HG03108 (cell line): ENCODE measurements at regions not wholly inside any gene's neighbourhood (a gene's known extent, or its start where the extent isn't known, plus 50 kb on each side); places are given as distances from the start of the nearest gene placed in this dataset.

ENCODE experiments used
- ATAC-seq: cut with Tn5 transposase; IDR thresholded peaks from one replicate; pipeline ENCODE4 v1.9.1; 2021; ENCODE audit warnings: moderate library complexity; ENCODE audit not compliant: unreplicated experiment

GRCh38 chr7:22658031-22658430 lies 69.0 kb upstream of the IL6 start:
- ATAC-seq, result no peak

DNA sequence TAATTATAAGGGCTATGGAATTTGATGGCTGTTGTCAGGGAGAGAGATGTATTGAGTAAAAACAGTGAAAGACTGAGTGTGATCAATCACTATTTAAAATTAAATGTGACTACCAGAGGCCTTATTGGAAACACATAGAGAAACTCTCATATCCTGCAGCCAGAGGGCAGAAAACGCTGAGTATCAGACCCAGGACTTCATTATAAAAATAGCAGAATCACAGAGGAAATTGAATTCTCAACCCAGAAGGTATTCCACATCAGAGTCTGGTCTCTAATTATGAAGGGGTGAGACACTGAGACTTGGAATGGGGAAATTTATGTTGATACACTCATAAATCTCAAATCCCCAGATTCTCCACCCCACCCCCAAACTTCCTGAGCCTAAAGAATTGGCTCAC lies 69.5 kb upstream of the IL6 start:
- no peak for ATAC-seq

DNA sequence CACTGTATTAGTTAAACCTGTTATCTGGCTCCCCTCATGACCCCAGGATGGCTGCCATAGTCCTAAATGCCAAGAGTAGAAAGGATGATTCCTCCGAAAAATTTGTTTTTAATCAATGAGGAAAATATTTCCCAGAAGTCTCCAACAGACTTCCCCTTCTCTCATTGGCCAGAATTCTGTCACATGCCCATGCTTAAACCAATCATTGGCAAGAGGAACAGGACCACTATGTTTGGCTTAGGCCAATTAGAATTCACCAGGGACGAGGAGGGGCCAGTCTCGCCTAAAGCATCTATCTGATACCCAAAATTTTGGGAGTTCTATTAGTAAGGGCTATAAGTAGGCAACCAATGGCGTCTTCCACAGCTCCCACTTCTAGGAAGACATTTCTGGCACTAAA lies 71.2 kb upstream of the IL6 start:
- ATAC-seq, result no peak

DNA sequence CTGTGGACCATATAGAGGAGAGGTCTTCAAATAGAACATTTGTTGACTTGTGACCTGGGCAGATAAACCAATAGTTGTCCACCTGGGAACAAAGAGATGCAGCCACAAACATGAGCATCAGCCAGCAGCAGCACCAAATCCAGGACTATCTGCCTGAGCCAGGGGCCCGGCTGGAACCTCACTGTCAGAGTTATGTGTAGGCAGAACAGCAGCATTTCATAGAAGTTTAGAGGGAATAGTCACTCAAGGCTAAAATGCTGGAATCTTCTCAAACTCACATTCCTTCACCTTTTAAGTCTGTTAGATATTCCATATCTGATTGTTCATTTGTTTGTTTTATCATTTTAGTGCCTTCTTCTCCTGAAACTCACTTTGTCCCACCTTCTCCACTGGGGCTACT lies 72.2 kb upstream of the IL6 start:
- no peak for ATAC-seq

- ATAC-seq, result no peak
Measured at GRCh38 chr7:22653951-22654350, 73.0 kb upstream of the IL6 start.

DNA sequence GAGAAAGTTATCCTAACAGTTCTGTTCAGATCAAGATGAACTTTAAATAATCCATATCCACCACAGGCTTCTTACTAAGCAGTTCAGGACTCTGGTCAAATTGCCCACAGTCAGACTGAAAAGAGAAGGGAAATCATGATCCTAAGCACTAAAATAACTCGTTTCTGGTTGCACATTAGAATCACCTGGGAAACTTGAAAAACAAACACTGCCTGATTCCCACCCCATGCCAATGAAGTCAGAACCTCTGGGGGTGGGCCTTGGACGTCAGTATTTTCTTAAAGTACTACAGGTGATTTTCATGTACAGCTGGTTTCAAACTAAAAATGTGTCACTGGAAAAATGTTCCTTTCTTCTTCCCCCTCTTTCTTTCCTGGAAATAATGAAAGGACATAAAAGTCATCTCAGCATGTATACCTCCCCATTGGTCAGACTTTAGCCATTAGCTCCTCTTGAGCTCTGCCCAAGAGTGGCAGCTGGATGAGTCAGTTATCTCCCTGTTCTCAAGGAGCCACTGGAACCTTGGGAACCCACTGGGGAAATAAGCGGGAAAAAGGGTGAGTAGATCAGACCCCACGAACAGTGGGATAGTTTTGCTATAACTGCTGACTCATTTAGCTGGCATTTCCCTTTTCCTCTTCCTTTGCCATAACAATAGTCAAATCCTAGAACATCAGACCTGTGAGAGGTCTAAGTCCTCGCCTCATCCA lies 75.3 kb upstream of the IL6 start:
- no peak for ATAC-seq

DNA sequence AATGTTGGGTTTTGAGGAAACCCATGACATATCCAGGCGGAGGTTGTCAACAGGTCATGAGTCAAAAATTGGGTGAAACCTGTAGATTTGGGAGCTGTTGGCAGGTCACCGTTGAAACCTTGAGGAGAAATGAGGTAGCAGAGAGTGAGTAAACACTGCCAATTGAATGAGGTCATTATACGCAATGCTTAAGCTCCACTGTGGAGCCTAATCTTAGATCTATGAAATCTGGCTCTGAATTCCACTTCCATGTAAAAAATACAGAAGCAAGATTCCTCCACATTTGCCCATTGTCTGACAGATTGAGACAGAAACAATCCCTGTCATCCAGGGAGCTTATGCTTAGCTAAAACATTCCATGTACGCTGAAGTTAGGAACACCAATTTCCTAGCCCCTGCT lies 76.0 kb upstream of the IL6 start:
- no peak for ATAC-seq

GRCh38 chr7:22649686-22650085 lies 77.3 kb upstream of the IL6 start:
- no peak for ATAC-seq

- no peak for ATAC-seq
Measured at GRCh38 chr7:22647451-22648257, 79.3 kb upstream of the IL6 start.

DNA sequence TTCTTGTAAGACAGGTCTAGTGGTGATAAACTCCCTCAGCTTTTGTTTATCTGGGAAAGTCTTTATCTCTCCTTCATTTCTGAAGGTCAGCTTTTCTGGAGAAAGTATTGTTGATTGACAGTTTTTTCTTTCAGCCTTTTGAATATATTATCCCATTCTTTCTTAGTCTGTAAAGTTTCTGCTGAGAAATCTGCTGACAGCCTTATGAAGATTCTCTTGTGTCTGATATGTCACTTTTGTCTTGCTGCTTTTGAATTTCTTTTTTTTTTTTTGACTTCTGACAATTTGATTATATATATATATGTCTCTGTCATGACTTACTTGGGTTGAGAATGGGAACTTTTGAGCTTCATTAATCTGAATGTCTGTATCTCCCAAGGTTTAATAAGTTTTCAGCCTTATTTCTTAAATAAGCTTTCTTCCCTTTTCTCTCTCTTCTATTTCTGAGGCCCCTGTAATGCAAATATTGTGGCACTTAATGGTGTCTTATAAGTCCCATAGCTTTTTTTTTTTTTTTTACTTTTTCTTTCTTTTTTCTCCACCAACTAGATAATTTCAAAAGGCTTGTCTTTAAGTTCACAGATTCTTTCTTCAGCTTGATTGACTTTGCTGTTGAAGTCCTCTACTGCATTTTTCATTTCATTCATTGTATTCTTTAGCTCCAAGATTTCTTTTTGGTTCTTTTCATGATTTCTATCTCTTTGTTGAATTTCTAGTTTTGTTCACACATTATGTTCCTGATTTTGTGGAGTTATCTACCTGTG lies 81.4 kb upstream of the IL6 start:
- no peak for ATAC-seq

- no peak for ATAC-seq
Measured at GRCh38 chr7:22642454-22642853, 84.5 kb upstream of the IL6 start.

GRCh38 chr7:22640269-22640668 lies 86.7 kb upstream of the IL6 start:
- ATAC-seq, result peak; percentile 97

GRCh38 chr7:22639396-22639795 lies 87.6 kb upstream of the IL6 start:
- no peak for ATAC-seq

DNA sequence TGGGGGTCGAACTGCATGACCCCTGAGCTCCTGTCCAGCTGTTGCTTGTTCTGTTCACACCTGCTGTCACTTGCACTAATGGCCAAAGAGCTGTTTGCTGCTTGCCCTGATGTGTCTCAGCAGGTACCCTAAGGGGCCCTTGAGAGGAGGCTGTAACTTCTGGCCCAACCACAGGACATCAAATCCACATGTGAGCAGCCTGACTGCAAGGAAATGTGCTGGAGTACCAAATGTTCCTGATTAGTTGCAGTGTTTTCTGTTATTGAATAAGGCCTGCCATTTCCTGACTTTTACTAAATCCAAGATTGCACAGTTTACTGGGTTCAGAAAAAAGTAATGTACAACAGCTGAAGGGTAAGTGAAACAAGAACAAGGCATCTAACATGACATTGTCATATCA lies 91.7 kb upstream of the IL6 start:
- ATAC-seq, result no peak

- ATAC-seq, result no peak
Measured at GRCh38 chr7:22633954-22634474, 93.0 kb upstream of the IL6 start.

DNA sequence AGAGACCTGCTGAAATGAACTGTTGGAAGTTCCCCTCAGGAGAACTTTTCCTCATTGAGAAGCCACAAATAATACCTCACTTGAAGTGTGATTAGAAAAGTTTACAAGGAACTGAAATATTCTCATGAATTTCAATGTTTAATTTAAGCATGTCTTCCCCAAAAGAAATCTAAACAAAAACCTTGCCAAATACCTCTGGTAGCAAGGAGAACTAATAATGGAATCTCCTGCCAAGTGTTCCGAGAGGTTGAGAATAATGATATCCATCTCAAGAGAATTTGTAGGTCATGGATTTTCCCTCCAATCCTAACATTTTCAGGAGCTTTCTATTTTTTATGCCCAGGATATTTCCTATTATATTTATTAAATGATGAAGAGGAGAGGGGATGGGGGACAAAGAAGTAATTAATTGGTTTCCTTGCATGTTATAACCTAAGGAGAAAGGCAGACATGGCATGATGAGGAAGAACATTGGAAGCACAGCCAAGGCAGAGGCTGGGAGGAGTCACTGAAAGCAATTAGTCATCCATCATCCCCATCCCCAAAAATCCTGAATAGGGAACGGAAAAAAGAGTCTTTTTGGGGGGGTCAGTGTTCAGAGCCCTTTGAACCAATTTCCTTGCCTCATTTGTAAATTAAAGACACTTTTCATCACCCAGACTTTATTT lies 93.6 kb upstream of the IL6 start:
- ATAC-seq, result no peak

DNA sequence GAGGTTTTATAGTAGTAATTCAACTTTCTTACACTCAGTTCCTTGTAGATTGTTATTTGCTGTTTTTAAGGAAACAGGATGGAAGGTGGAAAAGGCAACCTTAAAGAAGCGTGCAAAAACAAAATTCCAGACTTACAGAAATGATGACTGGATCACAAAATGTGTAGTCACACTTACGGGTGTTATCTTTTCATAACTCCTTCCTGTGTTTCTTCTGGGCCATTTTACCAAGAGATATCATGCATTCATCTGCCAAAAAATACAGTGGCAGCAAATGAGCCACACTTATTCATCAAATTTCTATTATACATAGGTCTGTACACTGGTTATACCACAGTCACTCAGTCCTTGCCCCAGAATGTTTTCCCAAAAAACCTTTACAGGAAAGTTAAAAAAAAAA lies 94.3 kb upstream of the IL6 start:
- no peak for ATAC-seq

DNA sequence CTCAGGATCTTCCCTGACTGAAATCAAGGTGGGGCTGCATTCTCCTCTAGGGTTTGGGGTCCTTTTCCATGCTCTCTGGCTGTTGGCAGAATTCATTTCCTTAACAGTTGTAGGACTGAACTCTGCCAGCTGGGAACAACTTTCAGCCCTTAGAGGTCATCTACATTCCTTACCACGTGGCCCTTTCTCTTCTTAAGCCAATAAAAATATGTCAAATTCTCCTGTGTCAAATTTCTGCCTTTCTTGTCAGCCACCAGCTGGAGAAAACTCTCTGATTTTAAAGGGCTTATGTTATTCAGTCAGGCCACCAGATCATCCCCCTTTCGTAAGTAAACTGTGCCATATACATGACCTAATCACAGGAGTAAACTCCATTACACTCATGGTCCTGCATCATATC lies 95.3 kb upstream of the IL6 start:
- no peak for ATAC-seq

DNA sequence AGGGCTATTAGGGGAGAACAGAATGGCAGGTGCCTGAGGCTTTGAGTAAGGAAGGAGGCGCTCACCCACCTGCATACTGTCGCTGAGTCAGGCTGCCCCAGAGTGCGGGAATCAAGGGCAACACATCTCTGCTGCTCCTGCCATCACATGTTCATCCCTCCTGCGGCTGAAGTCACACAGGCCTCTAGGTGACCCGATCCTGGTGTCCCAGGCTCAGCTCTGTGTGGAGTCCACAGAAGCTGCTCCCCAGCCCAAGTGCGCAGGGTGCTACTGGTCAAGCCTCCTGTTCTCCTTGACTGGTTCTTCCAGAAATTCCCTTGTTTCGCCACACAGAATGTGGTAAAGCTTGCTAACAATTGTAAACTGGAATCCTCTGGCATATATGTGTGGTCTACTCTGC lies 96.9 kb upstream of the IL6 start:
- no peak for ATAC-seq

DNA sequence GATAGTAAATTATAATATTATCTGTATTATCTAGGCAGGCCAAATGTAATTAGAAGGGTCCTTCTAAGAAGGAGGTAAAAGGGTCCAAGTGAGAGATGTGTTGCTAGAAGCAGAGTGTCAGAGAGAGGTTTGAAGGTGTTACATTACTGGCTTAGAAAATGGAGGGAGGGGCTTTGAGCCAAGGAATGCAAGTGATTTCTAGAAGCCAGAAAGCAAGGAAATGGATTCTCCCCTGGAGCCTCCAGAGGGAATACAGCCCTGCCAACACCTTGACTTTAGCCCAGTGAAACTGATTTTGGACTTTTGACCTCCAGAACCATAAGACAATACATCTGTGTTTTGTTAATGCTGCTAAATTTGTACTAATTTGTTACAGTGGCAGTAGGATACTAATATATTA lies 97.9 kb upstream of the IL6 start:
- no peak for ATAC-seq

DNA sequence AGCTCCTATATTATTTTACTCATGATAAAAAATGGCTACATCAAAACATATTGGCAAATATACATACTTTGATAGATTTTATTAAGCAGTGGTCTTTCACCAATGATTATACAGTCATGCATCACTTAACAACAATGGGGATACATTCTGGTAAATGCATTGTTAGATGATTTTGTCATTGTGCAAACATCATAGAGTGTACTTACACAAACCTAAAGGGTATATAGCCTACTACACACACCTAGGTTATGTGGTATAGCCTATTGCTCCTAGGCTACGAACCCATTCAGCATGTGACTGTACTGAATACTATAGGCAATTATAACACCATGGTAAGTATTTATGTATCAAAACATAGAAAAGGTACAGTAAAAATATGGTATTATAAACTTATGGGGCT lies 98.9 kb upstream of the IL6 start:
- no peak for ATAC-seq
